Activated CD8-positive, alpha-beta T cell treated with anti-CD3 and anti-CD28 coated beads, Interleukin-2, amount 10 ng/mL, durations not matched to agents 7 days and 5 days (primary cell): ENCODE measurements at regions not wholly inside any gene's neighbourhood (a gene's known extent, or its start where the extent isn't known, plus 50 kb on each side); places are given as distances from the start of the nearest gene placed in this dataset.

Experiments
- ATAC-seq: fragments of 150-1000 bp; cut with Tn5 transposase; one replicate; pipeline ENCODE4 v1.10.0; 2021; ENCODE audit warnings: moderate library complexity
- CTCF ChIA-PET: fragments of 350-600 bp; sonication (Branson Sonifier 250); formaldehyde crosslinking; loops from one replicate; lab custom pipeline; 2021; ENCODE audit warnings: antibody characterized with exemption; lab: Charles Lee
- POLR2A ChIA-PET: fragments of 350-600 bp; sonication (Branson Sonifier 250); formaldehyde crosslinking; loops from one replicate; lab custom pipeline; 2021; ENCODE audit warnings: antibody characterized with exemption; lab: Charles Lee
- DNase-seq: peaks from one replicate; pipeline ENCODE4 v3.0.0-alpha.2; 2020
- H3K27ac Mint-ChIP-seq: one replicate; pipeline ENCODE4 v1.8.0; 2021; ENCODE audit warnings: mild to moderate bottlenecking, mixed read lengths
- H3K27me3 Mint-ChIP-seq: one replicate; pipeline ENCODE4 v1.8.0; 2021; ENCODE audit warnings: low read depth, mixed read lengths
- H3K36me3 Mint-ChIP-seq: one replicate; pipeline ENCODE4 v1.8.0; 2021; ENCODE audit warnings: low read depth, mixed read lengths
- H3K4me1 Mint-ChIP-seq: one replicate; pipeline ENCODE4 v1.8.0; 2021; ENCODE audit warnings: low read depth, mixed read lengths
- H3K4me3 Mint-ChIP-seq: one replicate; pipeline ENCODE4 v1.8.0; 2021; ENCODE audit warnings: mild to moderate bottlenecking, mixed read lengths
- H3K9me3 Mint-ChIP-seq: one replicate; pipeline ENCODE4 v1.8.0; 2022; ENCODE audit warnings: mixed read lengths; ENCODE audit not compliant: insufficient read depth

- no peak for DNase-seq
- H3K27me3 Mint-ChIP-seq: no peaks in the 10 kb centered on the region
- CTCF ChIA-PET: no interaction called here
- H3K4me1 Mint-ChIP-seq: no peaks in the 10 kb centered on the region
- H3K27ac Mint-ChIP-seq: no peak overlapping the region
- no peaks in the 10 kb centered on the region for H3K9me3 Mint-ChIP-seq
- POLR2A ChIA-PET: no interaction called here
- no peak overlapping the region for H3K4me3 Mint-ChIP-seq
- H3K36me3 Mint-ChIP-seq: no peaks in the 10 kb centered on the region
- ATAC-seq: no peak
These were observed 764.0 kb upstream of the LRRN3 start for GRCh38 chr7:110326966-110327365.

GRCh38 chr7:110336423-110336822 is 754.5 kb upstream of the LRRN3 start:
- Mint-ChIP-seq H3K36me3 (no peaks in the 10 kb centered on the region), H3K27me3 (no peaks in the 10 kb centered on the region), H3K4me1 (no peaks in the 10 kb centered on the region), H3K27ac (no peak overlapping the region), H3K4me3 (no peak overlapping the region), H3K9me3 (peaks cover 5% of the 10 kb centered on the region)
- ChIA-PET CTCF (no interaction called here), POLR2A (no interaction called here)
- no peak for ATAC-seq
- no peak for DNase-seq

- ChIA-PET CTCF (no interaction called here), POLR2A (no interaction called here)
- Mint-ChIP-seq H3K9me3 (peaks cover 5% of the 10 kb centered on the region), H3K4me1 (no peaks in the 10 kb centered on the region), H3K27ac (no peak overlapping the region), H3K36me3 (no peaks in the 10 kb centered on the region), H3K4me3 (no peak overlapping the region), H3K27me3 (no peaks in the 10 kb centered on the region)
- ATAC-seq (no peak), DNase-seq (no peak)
These were observed 753.3 kb upstream of the LRRN3 start for GRCh38 chr7:110337646-110338045.

GRCh38 chr7:110347081-110347480 is 743.8 kb upstream of the LRRN3 start:
- Mint-ChIP-seq H3K36me3 (no peaks in the 10 kb centered on the region), H3K4me3 (no peak overlapping the region), H3K27ac (no peak overlapping the region), H3K4me1 (no peaks in the 10 kb centered on the region), H3K9me3 (no peaks in the 10 kb centered on the region), H3K27me3 (no peaks in the 10 kb centered on the region)
- no peak for ATAC-seq
- CTCF ChIA-PET: no interaction called here
- POLR2A ChIA-PET: no interaction called here
- no peak for DNase-seq

GRCh38 chr7:110356438-110356837 is 734.5 kb upstream of the LRRN3 start:
- H3K4me1 Mint-ChIP-seq: no peaks in the 10 kb centered on the region
- H3K27me3 Mint-ChIP-seq: no peaks in the 10 kb centered on the region
- ChIA-PET CTCF (no interaction called here), POLR2A (no interaction called here)
- H3K27ac Mint-ChIP-seq: no peak overlapping the region
- no peak for ATAC-seq
- DNase-seq: no peak
- H3K4me3 Mint-ChIP-seq: no peak overlapping the region
- H3K9me3 Mint-ChIP-seq: peaks cover 7% of the 10 kb centered on the region
- H3K36me3 Mint-ChIP-seq: no peaks in the 10 kb centered on the region

GRCh38 chr7:110358028-110358427 is 732.9 kb upstream of the LRRN3 start:
- Mint-ChIP-seq H3K27ac (no peak overlapping the region), H3K4me3 (no peak overlapping the region), H3K36me3 (no peaks in the 10 kb centered on the region), H3K9me3 (peaks cover 7% of the 10 kb centered on the region), H3K4me1 (no peaks in the 10 kb centered on the region), H3K27me3 (no peaks in the 10 kb centered on the region)
- ATAC-seq: no peak
- no peak for DNase-seq
- POLR2A ChIA-PET: no interaction called here
- CTCF ChIA-PET: no interaction called here

GRCh38 chr7:110371709-110372108 is 719.2 kb upstream of the LRRN3 start:
- H3K4me1 Mint-ChIP-seq: no peaks in the 10 kb centered on the region
- no peaks in the 10 kb centered on the region for H3K27me3 Mint-ChIP-seq
- H3K4me3 Mint-ChIP-seq: no peak overlapping the region
- H3K36me3 Mint-ChIP-seq: no peaks in the 10 kb centered on the region
- no peaks in the 10 kb centered on the region for H3K9me3 Mint-ChIP-seq
- ChIA-PET CTCF (no interaction called here), POLR2A (no interaction called here)
- ATAC-seq: no peak
- no peak for DNase-seq
- H3K27ac Mint-ChIP-seq: no peak overlapping the region

GRCh38 chr7:110372685-110373084 is 718.2 kb upstream of the LRRN3 start:
- Mint-ChIP-seq H3K27me3 (no peaks in the 10 kb centered on the region), H3K9me3 (no peaks in the 10 kb centered on the region), H3K4me3 (no peak overlapping the region), H3K36me3 (no peaks in the 10 kb centered on the region), H3K4me1 (no peaks in the 10 kb centered on the region), H3K27ac (no peak overlapping the region)
- POLR2A ChIA-PET: no interaction called here
- CTCF ChIA-PET: no interaction called here
- ATAC-seq: no peak
- DNase-seq: no peak

- Mint-ChIP-seq H3K4me1 (no peaks in the 10 kb centered on the region), H3K27me3 (no peaks in the 10 kb centered on the region), H3K4me3 (no peak overlapping the region), H3K36me3 (no peaks in the 10 kb centered on the region), H3K27ac (no peak overlapping the region), H3K9me3 (no peaks in the 10 kb centered on the region)
- POLR2A ChIA-PET: no interaction called here
- CTCF ChIA-PET: no interaction called here
- DNase-seq: no peak
- no peak for ATAC-seq
These were observed 717.5 kb upstream of the LRRN3 start for GRCh38 chr7:110373416-110373815.

GRCh38 chr7:110373859-110374258 is 717.1 kb upstream of the LRRN3 start:
- Mint-ChIP-seq H3K27ac (no peak overlapping the region), H3K9me3 (no peaks in the 10 kb centered on the region), H3K36me3 (no peaks in the 10 kb centered on the region), H3K27me3 (no peaks in the 10 kb centered on the region), H3K4me1 (no peaks in the 10 kb centered on the region), H3K4me3 (no peak overlapping the region)
- CTCF ChIA-PET: no interaction called here
- no peak for ATAC-seq
- no peak for DNase-seq
- POLR2A ChIA-PET: no interaction called here

- no peak for ATAC-seq
- no peaks in the 10 kb centered on the region for H3K27me3 Mint-ChIP-seq
- H3K4me1 Mint-ChIP-seq: no peaks in the 10 kb centered on the region
- H3K36me3 Mint-ChIP-seq: no peaks in the 10 kb centered on the region
- no peaks in the 10 kb centered on the region for H3K9me3 Mint-ChIP-seq
- POLR2A ChIA-PET: no interaction called here
- CTCF ChIA-PET: no interaction called here
- H3K4me3 Mint-ChIP-seq: no peak overlapping the region
- no peak overlapping the region for H3K27ac Mint-ChIP-seq
- DNase-seq: no peak
These were observed 715.9 kb upstream of the LRRN3 start for GRCh38 chr7:110375068-110375467.

GRCh38 chr7:110382736-110383135 is 708.2 kb upstream of the LRRN3 start:
- Mint-ChIP-seq H3K9me3 (no peaks in the 10 kb centered on the region), H3K36me3 (no peaks in the 10 kb centered on the region), H3K4me1 (no peaks in the 10 kb centered on the region), H3K27me3 (peaks cover 2% of the 10 kb centered on the region), H3K4me3 (no peak overlapping the region), H3K27ac (no peak overlapping the region)
- DNase-seq (no peak), ATAC-seq (no peak)
- ChIA-PET CTCF (no interaction called here), POLR2A (no interaction called here)

GRCh38 chr7:110386006-110386405 is 704.9 kb upstream of the LRRN3 start:
- no peaks in the 10 kb centered on the region for H3K9me3 Mint-ChIP-seq
- CTCF ChIA-PET: no interaction called here

More at GRCh38 chr7:110386006-110386405, 704.9 kb upstream of the LRRN3 start:
- Mint-ChIP-seq H3K4me3 (no peak overlapping the region), H3K27ac (no peak overlapping the region), H3K4me1 (no peaks in the 10 kb centered on the region), H3K27me3 (peaks cover 2% of the 10 kb centered on the region), H3K36me3 (no peaks in the 10 kb centered on the region)
- ATAC-seq (no peak), DNase-seq (no peak)
- POLR2A ChIA-PET: no interaction called here
